ENCODE measurements at regions not wholly inside any gene's neighbourhood (a gene's known extent, or its start where the extent isn't known, plus 50 kb on each side); places are given as distances from the start of the nearest gene placed in this dataset.
"Not testable (repeated sequence)": the region's sequence is repeated elsewhere in the genome, so short reads cannot be mapped to it uniquely, and the experiment has no call there.

GRCh38 chrX:121709236-121709635 is 661.8 kb downstream of the GLUD2 start:
- not testable (repeated sequence) for DNase-seq

DNA sequence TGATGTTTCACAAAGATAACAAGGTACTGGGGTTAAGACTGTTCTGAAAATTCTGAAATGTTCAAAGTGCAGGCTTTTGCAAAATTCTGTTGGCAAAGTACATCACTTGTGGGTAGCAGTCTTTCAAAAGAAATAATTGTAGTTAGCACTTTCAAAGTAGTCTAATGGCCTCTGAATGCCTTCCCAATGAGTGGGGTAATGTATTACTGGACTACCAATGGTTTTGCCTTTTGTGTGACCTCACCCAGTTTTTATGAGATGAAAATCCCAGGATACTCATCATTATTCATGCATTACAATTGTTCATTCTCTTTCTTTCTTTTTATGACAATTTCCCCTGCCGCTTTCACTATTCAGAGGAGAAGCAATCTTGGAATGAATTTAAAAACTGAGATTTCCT is 686.1 kb downstream of the GLUD2 start:
- no peak for DNase-seq

DNA sequence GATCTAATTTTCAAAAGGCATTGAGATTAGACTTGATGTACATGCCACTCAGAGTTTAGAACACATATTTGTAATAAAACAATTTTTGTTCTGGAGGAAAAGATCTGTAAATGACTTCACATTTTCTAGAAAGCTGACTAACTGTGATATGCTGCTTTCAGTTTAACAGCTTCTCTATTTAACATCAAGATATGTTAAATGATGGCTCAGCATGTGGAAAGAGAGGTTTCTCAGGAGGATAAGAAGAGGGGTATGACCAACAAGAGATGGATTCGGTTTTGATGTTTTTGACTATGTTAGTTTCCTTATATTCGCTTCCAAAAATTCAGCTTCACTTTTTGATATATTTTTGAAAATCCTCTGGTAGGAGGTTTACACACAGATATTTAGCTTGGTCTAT is 698.7 kb downstream of the GLUD2 start:
- DNase-seq, result no peak

GRCh38 chrX:121753602-121754001 is 706.2 kb downstream of the GLUD2 start:
- DNase-seq, result not testable (repeated sequence)

GRCh38 chrX:121754301-121754700 is 706.9 kb downstream of the GLUD2 start:
- no peak for DNase-seq

DNA sequence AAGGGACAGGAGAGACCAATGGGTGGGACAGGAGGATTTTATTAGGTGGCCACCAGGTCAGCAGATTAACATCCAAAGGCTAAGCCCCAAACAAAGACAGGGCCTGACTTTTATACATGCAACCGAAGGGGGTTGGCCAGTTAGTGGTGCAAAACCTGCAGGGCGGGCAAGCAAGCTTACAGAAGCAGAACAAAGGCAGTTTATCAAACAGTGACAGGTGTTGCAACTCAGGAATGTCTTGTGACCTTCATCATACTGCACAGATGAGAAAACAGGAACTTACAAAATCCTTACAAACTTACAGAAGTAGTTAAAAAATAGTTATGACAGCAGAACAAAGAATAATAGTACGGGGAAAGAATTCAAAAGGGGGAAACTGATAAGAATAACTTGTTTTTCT is 708.1 kb downstream of the GLUD2 start:
- DNase-seq, result no peak

DNA sequence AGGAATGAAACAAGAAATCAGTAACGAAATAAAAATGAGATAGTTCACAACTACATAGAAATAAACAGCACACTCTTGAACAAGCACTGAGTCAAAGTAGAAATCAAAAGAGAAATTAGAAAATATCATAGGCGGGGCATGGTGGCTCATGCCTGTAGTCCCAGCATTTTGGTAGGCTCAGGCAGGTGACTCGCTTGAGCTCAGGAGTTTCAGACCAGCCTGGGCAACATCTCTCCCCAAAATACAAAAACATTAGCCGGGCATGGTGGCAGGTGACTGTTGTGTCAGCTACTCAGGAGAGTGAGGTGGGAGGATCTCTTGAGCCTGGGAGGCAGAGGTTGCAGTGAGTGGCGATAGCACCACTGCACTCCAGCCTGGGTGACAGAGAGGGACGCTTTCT is 714.4 kb downstream of the GLUD2 start:
- DNase-seq, result no peak

- no peak for DNase-seq
These were observed 716.3 kb downstream of the GLUD2 start for GRCh38 chrX:121763671-121764070.

GRCh38 chrX:121768210-121768609 is 720.8 kb downstream of the GLUD2 start:
- not testable (repeated sequence) for DNase-seq

GRCh38 chrX:121781991-121782390 is 734.6 kb downstream of the GLUD2 start:
- DNase-seq, result no peak

- no peak for DNase-seq
These were observed 735.1 kb downstream of the GLUD2 start for GRCh38 chrX:121782544-121782943.

DNA sequence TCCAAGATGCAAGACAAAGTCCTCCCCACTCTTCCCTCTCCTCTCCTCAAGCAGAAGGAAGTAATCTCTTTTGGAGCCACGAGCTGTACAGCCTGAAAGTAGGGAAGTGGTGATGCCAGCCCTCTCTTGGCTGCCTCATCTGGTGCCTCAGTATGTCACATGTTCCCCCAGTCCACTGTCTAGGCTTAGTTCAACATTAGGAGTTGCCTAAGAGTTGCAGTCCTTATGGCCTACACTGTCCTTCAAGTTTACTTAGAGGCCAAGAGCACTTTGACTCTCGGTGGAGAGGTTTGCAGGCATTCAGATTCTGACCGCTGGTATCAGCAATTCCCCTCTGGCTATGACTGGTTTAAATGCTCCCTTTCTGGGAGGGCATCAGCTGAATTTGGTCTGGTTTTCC is 735.6 kb downstream of the GLUD2 start:
- no peak for DNase-seq

GRCh38 chrX:121802881-121803412 is 755.5 kb downstream of the GLUD2 start:
- DNase-seq, result no peak

- DNase-seq, result no peak
These were observed 776.0 kb downstream of the GLUD2 start for GRCh38 chrX:121823406-121823805.

DNA sequence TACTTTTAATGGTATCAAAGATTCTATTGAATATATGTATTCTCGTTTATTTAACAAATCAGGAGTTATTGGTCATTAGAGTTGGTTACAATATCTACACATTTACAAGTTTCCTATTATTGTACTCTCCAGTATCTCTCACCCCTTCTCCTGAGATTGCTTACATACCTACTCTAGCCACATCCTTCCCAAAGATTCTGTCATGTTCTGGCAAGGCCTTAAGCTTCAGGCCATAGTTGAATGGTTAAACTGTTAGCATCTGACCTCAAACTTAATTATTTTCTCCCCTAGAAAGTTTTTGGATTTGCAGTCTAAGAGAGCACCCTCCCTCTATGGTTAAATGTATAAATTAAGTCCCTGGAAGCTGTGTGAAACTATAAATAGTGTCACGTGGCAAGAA is 784.2 kb downstream of the GLUD2 start:
- DNase-seq, result no peak

DNA sequence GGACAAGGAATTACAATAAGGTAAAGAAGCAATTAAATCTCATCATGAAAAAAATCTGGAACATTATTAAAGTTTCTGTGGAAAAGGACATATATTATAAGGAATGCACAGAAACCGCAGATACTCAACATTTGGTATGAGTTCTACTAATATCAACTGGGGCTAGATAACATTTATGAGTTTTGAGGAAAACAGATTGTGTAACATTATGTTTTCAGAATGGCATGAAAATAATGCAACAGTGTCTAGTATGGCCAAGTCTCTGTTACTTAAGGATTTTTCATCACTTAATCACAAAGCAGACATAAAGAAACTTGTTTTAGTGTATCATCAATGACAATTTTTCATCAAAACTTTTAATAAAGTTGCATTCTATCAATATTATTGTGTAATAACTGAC is 785.0 kb downstream of the GLUD2 start:
- no peak for DNase-seq

GRCh38 chrX:121836000-121836399 is 788.6 kb downstream of the GLUD2 start:
- DNase-seq, result no peak

DNA sequence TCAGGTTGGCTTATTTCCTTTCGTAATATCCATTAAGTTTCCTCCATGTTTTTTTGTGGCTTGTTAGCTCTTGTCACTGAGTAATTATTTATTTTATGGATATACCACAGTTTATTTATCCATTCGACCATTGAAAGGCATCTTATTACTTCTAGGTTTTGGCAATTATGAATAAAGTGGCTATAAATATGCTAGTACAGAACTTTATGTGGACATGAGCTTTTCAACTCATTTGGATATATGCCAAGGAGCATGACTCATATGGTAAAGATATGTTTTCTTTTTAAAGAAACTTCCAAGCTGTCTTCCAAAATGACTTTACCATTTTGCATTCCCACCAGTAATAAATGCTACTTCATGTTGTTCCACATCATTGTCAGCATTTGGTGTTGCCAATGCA is 803.6 kb downstream of the GLUD2 start:
- DNase-seq, result no peak

GRCh38 chrX:121853762-121854613 is 806.6 kb downstream of the GLUD2 start:
- no peak for DNase-seq

DNA sequence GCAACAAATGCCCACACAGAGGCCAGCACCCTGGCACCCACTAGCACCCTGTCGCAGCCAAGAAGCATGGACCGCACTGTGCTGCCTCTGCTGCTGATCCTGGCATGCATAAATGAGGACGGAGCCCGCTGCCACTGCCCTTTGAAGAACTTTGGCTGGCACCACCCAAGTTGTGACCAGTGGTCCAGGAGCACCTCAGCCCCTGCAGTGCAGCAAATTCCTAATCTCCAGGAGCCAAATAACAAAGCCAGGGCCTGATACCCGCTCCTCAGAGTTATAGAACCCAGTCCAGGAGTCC is 807.2 kb downstream of the GLUD2 start:
- DNase-seq, result no peak

DNA sequence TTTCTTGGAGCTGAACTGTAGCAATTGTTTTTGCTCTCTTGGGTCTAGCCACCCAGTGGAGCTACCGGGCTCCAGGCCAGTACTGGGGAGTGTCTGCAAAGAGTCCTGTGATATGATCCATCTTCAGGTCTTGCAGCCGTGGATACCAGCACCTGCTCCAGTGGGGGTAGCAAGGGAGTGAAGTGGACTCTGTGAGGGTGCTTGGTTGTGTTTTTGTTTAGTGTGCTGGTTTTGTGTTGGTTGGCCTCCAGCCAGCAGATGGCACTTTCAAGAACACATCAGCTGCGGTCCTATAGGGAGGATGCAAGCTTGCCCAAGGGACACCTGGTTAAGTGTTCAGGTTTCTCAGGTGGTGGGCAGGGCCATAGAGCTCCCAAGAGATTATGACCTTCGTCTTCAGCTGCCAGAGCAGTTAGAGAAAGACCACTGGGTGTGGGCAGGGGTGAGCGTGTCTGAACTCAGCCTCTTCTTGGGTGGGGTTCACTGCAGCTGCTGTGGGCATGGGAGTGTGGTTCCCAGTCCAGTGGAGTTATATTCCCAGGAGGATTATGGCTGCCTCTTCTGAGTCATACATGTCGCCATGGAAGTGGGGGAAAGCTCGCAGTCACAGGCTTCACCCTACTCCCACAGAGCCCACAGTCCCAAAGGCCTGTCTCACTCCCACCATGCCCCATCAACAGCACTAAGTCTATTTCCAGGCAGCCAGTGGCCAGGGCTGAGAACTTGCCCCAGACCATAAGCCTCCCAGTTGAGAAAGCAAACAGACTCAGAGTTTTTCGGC is 811.6 kb downstream of the GLUD2 start:
- DNase-seq, result no peak

DNA sequence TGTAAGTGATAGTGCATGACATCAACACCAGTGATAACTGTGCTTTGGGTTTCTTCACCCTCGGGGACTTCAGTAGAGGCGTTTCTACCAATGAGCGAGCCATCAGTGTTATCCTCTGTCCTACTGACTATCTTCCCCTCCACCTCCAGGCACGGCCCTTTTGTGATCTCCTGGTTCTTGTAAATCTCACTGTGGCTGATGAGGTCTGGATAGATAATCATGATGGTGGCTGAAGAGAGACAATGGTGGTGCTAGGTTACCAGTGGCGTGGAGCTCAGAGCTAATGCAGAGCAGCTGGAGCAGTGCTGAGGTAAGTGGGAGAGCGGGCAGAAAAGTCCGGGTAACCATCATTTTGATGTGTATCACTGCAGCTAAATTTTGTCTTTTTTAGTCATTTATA is 816.6 kb downstream of the GLUD2 start:
- no peak for DNase-seq

DNA sequence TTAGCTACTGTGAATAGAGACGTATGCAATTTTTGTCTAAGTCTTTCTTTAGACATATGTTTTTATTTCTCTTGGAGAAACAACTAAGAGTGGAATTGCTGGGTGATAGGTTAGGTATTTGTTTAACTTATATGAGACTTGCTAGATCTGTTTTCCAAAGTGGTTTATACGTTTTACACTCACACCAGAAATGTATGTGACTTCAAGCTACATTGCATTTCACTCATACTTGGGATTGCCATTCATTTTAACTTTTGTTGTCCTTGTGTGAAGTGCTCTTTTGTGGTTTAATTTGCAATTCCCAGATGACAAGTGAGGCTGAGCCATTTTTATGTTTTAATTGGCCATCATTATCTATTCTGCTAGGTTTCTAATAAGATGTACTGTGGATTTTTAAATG is 817.2 kb downstream of the GLUD2 start:
- no peak for DNase-seq

DNA sequence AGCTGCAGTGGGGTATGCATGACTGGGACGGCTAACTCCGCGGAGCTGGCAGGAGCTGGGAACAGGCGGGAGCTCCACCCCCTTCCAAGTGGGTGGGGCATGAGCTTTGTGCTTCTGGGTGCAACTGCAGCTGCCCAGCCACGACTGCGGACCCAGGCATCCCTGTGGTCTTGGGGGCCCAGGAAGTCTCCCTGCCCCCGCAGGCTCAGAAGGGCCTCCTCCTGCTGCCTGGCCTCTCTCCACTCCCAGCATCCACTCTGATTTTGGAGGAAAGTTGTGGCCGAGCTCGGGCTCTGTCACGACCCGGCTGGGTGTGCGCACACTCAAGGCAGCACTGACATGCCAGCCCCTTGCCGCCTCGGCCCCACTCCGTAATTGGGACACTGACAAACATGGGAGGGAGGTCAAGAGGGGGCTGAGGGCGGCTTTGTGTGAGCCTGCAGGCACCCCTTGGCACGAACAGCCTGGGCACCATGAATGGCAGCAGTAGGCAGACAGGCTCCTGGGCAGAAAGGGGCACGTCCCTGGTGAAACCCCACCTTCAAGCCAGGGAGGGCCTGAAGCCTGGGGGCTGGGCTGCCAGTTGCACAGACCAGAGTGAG is 822.6 kb downstream of the GLUD2 start:
- no peak for DNase-seq

Measured in stimulated activated naive CD4-positive, alpha-beta T cell (primary cell).